Amniotic stem cell (primary cell): ENCODE measurements at regions not wholly inside any gene's neighbourhood (a gene's known extent, or its start where the extent isn't known, plus 50 kb on each side); places are given as distances from the start of the nearest gene placed in this dataset.

Experiments used
- DNase-seq: peaks from one replicate; lab custom pipeline; 2025; lab: John Stamatoyannopoulos, UW

DNA sequence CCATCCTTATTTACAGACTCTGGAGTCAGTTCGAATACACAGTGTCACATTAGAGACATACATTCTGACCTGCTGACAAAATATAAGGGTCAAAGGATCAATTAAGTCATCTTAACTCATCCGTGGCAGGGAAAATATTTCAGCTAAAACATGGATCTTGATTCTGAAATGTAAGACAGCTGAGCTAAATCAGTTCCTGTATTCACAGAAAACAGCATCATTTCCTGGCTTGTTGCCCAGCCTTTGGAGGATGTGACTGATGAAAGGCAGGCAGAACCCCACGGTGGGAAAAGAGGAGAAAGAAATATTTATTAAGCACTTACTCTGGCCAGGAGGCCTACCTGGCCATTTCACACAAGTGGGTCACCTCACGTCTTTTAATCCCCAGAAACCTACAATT lies 101.9 kb downstream of the GAS2L3 start:
- DNase-seq: peak; percentile 78

DNA sequence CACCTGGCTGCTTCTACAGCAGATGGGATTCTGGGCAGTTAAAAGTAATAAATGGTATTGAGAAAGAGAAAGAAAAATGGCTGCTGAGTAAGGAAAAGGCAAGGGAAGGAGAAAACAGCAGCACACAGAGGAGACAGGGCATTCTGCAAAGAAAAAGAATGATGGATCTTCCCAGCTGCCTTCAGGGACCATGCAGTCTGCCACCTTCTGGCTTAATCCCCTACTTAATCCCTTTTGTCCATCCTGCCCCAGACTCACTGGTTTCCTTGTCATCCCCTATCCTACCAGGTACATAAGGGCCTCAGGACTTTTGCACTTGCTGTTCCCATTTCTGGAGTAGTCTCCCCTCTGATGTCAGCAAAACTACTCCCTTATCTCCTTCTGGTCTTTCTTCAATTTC lies 107.6 kb downstream of the GAS2L3 start:
- DNase-seq: no peak

DNA sequence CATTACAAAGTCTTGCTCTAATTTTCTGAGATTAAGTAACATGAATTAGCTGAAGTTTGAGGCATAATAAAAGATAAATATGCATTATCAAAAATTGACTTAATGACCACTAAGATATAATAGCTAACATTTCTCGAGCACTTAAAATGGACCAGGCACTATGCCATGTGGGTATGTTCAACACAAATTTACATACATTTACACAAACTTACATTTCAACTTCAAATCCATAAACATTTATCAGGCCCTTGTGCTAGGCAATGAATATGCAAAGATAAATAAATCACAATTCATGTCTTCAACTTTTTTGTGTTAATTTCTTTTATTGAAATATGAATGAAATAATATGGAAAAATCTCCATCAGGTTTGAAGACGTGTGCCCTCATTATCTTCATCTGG lies 108.7 kb downstream of the GAS2L3 start:
- no peak for DNase-seq

DNA sequence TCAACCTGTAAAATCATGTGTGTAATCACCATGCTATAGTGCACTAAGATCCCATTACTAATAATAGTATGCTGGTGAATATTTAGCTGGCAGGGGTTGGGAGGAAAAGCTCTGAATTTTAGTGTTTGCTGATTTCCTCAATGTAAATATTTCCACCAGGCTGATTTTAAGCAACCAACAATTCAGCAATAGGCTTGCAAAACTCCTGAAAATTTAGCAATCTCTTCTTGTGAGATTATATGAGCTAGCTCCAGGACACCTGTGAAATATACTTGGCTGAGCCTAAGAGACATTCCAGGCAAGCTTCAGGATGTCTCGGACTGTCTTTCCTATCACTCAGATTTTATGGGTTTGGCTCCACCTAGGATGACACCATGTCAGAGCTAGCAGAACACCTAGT lies 106.9 kb upstream of the ANO4 start:
- DNase-seq: no peak

DNA sequence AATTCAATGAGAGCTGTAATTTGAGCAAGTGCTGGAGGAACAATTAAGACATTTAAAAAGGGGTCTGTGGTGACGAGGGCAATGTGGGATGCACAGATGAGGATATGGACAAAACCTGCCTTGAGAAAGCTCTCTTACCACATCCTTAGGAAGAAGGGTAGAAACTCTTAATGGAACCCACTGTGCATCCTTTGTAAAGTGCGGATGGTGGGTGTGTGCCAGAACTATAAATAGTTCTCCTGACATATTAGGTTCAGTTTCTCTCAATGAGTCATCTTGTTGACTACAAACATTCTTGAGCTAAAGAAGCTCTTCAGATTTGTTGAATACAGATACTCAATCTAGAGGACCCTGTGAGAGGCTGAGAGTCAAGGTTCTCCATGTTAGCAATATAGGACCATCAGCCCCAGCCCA lies 106.1 kb upstream of the ANO4 start:
- no peak for DNase-seq

DNA sequence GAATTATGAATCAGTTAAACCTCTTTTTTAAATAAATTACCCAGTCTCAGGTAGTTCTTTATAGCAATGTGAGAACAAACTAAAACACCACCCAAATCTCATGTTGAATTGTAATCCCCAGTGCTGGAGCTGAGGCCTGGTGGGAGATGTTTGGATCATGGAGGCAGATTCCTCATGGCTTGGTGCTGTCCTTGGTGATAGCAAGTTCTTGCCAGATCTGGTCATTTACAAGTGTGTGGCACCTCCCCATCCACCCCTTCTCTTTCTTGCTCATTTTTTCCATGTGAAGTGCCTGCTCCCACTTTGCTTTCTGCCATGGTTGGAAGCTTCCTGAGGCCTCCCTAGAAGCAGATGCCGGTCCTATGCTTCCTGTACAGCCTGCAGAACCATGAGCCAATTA lies 102.1 kb upstream of the ANO4 start:
- no peak for DNase-seq

DNA sequence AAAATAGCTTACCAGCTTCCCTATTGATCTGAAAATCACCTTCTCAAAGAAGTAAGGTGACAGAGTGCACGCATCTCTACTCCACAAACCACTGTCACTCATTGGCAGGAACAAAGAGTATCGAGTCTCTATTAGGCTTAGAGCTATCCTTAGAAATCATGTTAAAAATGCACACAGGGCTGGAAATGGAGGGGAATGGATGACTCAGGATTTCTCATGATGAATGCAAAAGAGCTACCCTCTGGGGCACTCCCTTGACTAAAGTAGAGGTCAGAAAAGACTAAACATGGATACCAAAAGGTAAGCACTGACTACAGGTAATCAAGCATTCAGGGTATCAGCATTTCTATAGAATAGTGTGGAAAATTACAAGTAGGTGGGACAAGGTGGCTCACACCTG lies 96.1 kb upstream of the ANO4 start:
- no peak for DNase-seq

DNA sequence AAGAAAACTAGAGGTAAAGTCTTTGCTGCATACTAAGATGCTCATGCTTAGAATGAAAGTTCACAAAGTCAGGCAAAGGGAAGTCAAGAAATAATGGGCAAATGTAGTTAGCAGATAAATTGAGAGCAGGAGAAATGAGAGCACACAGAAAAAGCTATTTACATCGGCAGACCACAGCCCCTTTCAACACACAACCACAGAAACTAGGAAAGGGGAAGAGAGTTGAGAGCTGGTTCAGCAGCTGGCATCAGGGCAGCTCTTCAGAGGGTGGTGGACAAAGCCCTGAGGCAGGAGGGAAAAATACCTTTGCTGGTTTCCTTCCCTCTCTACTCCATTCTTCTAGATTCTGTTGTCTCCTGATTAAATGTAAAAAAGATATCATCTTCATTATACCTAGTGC lies 95.4 kb upstream of the ANO4 start:
- DNase-seq: no peak

DNA sequence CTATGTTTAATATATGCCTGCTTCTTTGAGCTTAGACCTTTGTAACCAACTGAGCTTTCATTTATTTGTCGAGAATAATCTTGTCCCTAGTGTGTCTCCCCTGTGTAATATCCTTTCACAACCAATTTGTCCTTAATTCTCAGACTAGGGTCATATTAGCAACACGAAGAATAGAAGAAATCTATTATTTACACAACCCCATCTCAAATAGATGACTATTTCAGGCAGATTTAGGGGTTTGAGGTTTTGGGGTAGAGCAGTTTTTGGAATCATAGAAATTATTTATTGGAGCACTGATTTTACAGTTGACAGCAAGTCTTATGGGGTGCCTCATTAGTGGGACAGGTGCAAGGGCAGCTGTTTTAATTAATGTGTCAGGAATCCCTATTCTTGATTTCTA lies 91.2 kb upstream of the ANO4 start:
- DNase-seq: no peak

DNA sequence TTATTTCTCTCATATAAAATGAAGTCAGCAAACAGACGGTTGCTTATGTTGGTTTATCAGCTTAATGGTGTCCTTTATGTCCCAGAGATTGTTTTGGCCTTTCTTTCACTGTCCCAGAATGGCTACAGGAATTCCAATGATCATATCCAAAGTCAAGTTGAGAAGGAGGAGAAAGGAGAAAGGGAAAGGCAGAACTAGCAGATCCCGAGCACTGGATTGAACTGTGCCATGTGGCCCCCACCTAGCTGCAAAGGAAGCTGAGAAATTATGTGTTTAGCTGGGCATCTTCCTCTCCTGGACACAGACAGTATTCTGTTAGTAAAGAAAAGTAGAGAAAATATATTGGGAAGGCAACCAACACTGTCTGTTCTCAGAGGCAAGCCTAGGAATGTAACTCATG lies 90.7 kb upstream of the ANO4 start:
- no peak for DNase-seq

DNA sequence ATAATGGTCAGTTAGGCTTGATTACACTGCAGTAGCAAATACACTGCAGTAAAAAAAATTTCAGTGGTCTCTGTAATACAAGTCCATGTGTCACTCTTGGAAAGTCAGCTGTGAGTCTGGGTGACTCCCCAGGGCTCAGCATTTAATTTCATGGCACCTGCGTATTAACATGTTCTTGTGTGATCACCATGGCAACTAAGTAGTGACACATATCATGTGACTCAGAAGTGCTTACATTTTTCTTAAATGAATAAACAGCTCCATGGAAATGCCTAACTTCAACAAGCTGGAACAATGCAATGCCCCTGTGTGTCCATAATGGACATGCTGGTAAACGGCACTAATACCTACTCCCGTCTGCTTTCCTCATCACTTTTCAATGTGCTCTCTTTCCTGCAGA lies 88.5 kb upstream of the ANO4 start:
- DNase-seq: peak; percentile 47

DNA sequence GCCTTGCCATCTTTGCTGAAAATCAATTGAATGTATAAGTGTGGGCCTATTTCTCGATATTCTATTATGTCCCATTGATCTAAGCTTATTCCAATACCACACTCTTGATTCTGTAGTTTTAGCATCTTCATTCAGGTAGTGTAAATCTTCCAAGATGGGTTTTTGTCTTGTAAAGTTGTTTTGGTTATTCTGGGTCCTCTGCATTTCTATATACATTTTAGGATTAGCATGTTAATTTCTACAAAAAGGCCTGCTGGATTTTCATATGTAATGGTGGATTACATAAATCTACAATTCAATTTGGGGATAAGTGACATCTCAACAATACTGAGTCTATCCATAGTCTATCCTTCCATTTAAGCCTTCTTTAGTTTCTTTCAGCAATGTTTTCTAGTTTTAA lies 86.0 kb upstream of the ANO4 start:
- no peak for DNase-seq

DNA sequence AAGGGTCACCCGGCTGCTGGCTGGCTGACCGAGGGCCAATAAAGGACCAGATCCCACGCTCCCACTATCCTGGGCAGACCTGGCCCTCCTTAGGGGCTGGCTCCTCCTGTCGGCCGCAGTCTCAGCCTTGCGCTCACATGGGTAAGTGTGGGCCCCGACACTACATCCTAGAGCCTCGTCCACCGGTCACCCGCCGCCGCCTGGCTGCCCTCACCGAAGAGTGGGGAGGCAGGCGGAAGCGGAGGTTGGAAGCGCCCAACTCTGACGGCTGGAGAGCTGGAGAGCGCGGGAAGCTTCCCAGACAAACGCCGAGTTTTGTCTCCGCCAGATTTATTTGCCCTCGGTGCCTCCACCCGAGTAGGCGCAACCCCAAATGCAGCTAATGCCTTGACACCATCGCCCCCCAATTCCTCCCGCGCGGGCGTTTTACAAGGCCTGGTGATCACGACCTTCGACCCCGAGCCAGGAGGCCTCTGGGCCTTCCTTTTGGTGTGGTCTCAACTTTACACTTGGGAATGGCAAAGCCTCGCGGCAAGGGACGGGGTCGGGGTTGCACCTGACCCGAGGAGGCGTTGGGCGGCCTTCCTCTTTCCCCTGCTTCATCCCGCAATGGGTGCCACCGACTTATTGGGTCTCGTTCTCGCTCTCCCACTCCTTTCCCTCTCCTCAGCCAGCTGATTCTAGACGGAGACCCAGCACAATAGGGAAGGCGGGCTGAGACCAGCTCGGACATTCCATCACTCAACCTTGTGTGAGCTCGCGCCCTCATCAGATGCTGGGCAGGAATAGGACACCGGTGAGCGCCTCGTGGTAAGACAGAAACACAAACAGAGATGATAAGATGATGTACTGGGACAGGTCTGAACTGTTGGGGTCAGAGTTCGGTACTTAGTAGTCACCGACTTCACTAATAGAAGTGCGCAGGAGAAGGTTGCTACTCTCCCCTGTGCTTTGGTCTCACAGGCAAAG lies 78.3 kb upstream of the ANO4 start:
- no peak for DNase-seq

DNA sequence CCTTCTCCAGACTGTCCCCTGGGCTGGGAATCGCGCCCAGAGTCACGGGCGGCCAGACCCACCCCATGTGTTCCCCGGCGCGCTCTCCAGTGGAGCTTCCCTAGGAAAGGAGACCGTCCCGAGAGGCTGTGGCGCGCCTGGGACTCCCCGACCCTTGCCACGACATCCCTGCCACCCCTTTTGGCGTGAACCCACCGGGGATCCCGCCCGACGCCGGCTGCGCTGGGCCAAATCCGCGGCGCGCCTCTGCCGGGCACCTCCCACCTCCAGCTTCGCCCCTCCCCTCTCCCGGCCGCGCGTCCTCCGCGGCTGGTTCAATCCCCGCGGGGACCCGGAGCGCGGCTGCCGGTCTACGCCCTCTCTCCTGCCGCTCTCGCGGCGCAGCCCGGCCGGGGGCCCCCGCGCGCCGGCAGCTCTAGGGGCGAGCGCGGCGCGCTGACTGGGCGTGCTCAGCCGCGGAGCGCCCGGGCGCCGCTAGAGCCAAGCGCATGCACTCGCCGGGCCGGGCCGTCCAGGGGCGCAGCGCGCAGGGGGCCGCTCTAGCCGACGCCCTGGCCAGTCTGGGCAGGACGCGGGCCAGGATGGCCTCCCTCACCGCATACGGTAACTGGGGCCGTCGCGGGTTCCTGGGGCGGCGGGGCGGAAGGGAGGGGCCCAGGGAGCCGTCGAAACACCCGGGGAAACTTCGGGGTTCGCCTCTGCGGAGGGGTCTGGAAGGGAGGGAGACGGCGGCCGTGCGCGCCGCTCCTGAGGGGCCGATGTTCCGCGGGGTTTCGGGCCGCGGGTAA lies 77.4 kb upstream of the ANO4 start:
- no peak for DNase-seq

DNA sequence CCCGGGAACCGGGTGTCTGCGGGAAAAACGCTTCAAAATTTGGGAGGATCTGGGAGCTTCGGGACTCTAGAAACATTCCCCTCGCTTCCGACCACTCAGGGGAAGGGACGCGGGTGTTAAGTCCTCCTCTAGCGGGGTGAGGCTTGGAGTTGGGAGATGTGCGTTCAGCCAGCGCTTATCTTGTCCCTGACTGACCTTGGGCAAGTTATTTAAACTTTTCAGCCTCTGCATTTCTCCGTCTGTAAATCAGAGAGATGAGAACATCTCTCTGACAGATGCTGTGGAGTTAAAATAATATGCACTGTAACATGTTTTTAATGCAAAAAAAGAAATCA lies 76.9 kb upstream of the ANO4 start:
- no peak for DNase-seq

DNA sequence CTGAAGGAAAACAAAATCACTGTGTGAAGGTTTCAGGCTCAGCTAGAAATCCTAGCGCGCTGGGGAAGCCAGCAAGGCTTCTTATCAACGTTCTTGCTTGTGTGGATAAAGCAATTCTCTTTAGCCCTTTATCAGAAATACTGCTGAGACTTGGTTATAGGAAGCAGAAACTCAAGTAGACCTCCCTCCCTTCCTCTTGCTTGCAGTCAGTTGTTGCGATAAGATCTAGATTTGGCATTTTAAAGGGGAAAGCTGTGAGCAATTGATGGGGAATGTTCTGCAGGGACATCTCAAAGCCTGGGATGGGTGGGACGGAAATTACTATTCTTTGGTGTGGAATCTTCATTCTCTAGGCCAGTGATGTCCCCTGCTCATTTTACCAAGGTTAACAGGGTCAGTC lies 76.4 kb upstream of the ANO4 start:
- DNase-seq: no peak

DNA sequence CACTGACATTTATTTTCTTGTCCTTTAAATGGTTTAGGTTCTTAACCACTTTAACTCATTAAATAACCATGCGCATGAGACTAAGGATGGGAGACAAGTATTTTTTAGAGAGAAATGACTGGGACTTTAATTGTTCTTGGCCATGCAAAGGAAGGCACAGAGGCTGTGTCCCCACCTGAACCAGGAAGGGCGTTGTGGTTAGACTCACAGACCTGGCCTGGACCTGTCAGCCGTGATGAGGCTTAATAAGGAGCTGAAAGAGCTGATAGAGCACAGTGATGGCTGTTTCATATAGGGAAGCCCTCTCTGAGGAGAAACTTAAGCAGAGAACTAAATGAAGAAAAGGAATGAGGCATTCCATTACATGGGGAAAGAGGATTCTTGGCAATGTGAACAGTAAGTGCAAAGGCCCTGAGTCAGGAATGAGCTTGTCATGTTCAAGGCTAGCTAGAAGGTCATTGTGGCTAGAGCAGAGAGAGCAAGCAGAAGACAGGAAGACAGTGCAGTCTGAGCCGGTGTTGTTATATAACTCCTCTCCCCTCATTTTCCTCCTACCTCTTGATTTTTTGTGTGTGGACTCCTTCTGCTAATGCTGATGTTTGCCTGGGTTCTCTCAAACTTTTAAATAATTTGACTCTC lies 74.4 kb upstream of the ANO4 start:
- no peak for DNase-seq

DNA sequence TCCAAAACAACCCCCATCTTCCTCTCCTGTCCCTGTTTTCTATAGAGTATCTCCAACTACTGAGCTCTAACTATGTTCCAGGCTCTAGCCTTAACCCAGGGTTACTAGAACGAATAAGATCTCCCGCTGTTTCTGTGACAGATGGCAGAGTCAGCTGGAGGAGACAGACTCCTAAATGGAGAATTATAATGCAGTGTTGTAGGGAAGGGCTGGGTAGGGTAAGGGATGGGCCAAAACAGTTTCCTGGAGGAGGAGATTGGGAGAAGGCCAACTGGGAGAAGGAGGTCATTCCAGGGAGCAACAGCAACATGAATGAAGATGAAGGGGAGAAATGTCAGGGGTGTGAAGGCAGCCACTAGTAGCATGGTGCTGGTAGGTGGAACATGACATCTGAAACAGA lies 73.4 kb upstream of the ANO4 start:
- DNase-seq: no peak

DNA sequence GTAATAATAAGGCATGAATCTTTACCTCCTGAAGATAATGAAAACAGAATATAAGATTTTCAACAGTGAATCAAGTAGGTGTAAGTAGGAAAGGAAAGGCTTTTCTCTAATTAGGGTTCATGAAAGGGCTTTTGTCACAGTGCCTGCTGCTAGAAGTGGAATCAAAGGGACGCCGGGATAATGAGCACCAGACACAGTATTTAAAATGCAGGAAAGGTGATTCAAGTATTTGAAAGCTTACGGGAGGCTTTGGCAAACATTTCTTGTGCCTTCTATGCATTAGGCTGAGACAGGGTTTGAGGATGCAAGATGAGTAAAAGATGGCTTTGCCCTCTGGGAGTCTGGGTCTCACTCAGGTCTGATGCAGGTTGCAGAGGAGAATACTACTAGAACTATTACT lies 70.5 kb upstream of the ANO4 start:
- no peak for DNase-seq

DNA sequence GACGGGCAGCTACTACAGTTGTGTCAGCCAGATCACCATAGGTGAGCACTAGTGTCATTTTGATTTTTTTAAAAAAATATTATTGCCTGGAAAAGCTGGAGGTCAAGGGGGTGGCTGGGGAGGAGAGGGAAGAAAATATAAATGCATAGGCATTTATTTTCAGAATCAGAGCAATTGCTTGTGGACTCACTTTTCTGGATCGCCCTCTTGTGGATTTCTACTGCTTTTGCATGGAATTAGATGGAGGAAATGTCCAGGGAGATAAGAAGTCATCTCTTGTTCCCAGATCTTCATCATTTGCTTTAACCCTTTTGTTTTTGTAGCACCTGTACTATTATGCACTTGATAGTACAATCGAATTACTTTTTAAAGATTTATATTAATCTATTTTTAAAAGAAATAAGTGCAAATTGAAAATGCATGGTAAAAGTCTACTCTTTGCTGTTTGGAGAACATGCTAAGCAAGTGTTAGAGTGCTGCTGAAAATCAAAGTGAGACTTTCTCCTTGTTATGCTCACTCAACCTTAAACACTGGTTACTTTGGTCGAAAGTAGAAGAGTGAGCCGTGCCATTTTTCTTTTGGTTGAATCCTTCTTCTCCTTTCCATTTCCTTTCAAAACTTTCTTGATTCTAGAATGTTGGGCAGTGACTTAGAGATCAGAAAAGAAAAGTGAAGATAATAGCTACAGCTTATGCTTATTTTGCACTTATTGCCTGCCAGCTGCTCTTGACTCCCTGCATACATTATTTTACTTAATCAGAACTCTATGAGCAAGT lies 60.6 kb upstream of the ANO4 start:
- DNase-seq: peak; percentile 53

DNA sequence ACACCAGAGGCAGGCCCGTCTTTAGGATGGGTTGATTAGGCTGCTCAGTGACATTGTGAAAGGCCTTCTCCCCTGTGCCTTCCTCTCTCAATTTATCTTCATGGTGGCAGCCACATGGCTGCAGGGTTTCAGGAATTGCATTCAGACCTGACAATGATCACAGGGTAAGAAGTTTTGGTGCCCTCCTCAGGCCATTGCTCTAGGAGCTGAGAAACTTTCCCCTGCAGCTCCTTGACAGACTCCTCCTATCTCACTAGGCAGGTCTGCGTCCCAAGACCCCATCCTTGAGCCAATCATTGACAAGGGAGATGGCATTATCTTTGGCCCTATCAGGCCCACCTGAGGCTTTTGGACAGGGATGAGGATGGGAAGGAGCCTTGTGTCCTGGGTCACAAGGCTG lies 57.4 kb upstream of the ANO4 start:
- DNase-seq: no peak

DNA sequence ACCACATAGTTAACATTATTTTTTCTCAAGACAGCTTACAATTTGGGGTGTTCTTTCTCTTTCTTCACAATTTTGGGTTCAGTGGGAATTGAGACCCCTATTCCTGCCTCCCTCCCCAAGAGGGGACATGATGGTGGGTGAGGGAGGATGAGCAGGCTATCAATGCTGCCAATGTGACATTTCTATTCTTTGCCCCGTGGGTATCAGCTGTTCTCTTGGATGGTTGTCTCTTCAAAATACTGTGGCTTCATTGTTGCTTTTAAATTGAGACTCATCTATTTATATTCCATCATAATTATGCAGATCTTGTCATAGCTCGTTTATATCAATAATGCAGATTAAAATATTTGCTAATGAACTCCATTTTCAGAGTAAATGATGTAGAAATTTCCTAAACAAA lies 56.5 kb upstream of the ANO4 start:
- no peak for DNase-seq
